Testis (tissue), 2 donors: ENCODE measurements at regions not wholly inside any gene's neighbourhood (a gene's known extent, or its start where the extent isn't known, plus 50 kb on each side); places are given as distances from the start of the nearest gene placed in this dataset.

ENCODE experiments used
- CTCF ChIP-seq, 3 experiments: fragments of 450-650 bp in 2 of 3; fragments of 200-600 bp in 1 of 3; sonication (generic) in 1 of 3; IDR thresholded peaks; one replicate each; pipeline ENCODE4 v1.5.1; 2016 to 2019; ENCODE audit warnings: antibody characterized with exemption in 3 of 3, mild to moderate bottlenecking in 2 of 3, moderate library complexity in 1 of 3
- POLR2A ChIP-seq: fragments of 450-650 bp; IDR thresholded peaks from one replicate; pipeline ENCODE4 v1.6.1; 2017; ENCODE audit warnings: antibody characterized with exemption, mild to moderate bottlenecking, moderate library complexity

- TF ChIP-seq CTCF (IDR thresholded peaks at IDR 0.05): no peak
- TF ChIP-seq POLR2A: no peak
These were observed 78.5 kb upstream of the INSIG1 start for GRCh38 chr7:155219154-155219531.
